Smooth muscle cell (in vitro differentiated cells): ENCODE measurements at regions not wholly inside any gene's neighbourhood (a gene's known extent, or its start where the extent isn't known, plus 50 kb on each side); places are given as distances from the start of the nearest gene placed in this dataset.

Experiments
- DNase-seq: peaks from one replicate; lab custom pipeline; 2025; ENCODE audit not compliant: unreplicated experiment; lab: John Stamatoyannopoulos, UW
- H2AFZ ChIP-seq: fragments of 200-600 bp; sonication (generic); 2 replicates; pipeline ENCODE4 v1.6.0; 2016; ENCODE audit warnings: antibody characterized with exemption, low read depth, mild to moderate bottlenecking
- H3F3A ChIP-seq: fragments of 200-600 bp; sonication (generic); 2 replicates; pipeline ENCODE4 v1.6.0; 2017; ENCODE audit warnings: antibody characterized with exemption, low read depth
- H3K27ac ChIP-seq: fragments of 200-600 bp; sonication (generic); 2 replicates; pipeline ENCODE4 v1.5.1; 2016; ENCODE audit warnings: low read depth, mild to moderate bottlenecking
- H3K27me3 ChIP-seq: fragments of 200-600 bp; sonication (generic); 2 replicates; pipeline ENCODE4 v1.6.1; 2016; ENCODE audit warnings: low read depth, mild to moderate bottlenecking
- H3K36me3 ChIP-seq: fragments of 200-600 bp; sonication (generic); 2 replicates; pipeline ENCODE4 v1.5.1; 2016; ENCODE audit warnings: low read depth
- H3K4me1 ChIP-seq: fragments of 200-600 bp; sonication (generic); 2 replicates; pipeline ENCODE4 v1.5.1; 2016; ENCODE audit warnings: low read depth
- H3K4me2 ChIP-seq: fragments of 200-600 bp; sonication (generic); 2 replicates; pipeline ENCODE4 v1.6.0; 2016; ENCODE audit warnings: mild to moderate bottlenecking
- H3K4me3 ChIP-seq: fragments of 200-600 bp; sonication (generic); 2 replicates; pipeline ENCODE4 v1.5.1; 2016; ENCODE audit warnings: mild to moderate bottlenecking
- H3K79me2 ChIP-seq: fragments of 200-600 bp; sonication (generic); 2 replicates; pipeline ENCODE4 v1.6.0; 2016; ENCODE audit warnings: low read depth, mild to moderate bottlenecking
- H3K9ac ChIP-seq: fragments of 200-600 bp; sonication (generic); 2 replicates; pipeline ENCODE4 v1.6.0; 2016; ENCODE audit warnings: low read depth
- H3K9me3 ChIP-seq: fragments of 200-600 bp; sonication (generic); replicated peaks from 2 replicates; pipeline ENCODE4 v1.5.1; 2016; ENCODE audit warnings: low read depth
- H4K20me1 ChIP-seq: fragments of 200-600 bp; sonication (generic); 2 replicates; pipeline ENCODE4 v1.6.0; 2016; ENCODE audit warnings: low read depth
- CTCF ChIP-seq: fragments of 200-600 bp; sonication (generic); IDR thresholded peaks from 2 replicates; pipeline ENCODE4 v1.5.1; 2017; ENCODE audit warnings: borderline replicate concordance, mild to moderate bottlenecking, antibody characterized with exemption; ENCODE audit not compliant: insufficient read depth, poor library complexity, severe bottlenecking
- WGBS: methylation state at CpG from one replicate; pipeline ENCODE4 v1.1.7; 2016; ENCODE audit warnings: low lambda C conversion rate; 5-methylcytosine and 5-hydroxymethylcytosine counted together

DNA sequence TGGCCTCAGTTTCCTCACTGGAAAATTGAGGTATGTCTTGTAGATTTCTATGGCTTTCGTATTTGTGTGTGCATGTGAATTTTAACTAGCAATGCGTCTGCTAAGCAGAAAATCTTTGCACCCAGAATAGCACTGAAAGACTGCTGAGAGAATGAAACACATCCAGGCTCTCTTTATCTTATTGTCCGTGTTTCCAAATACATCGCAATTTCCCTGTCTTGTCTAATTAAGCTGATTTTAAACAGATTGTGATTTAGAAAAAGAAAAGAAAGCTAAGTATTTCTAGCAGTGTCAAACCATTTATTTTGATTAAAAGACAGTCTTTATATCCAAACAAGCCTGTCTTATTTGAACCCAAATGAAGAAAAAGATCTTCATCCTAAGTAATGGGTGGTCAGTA is 168.6 kb downstream of the PMP22 start:
- no peak for TF ChIP-seq CTCF
- Histone ChIP-seq H3F3A (no peaks in the 10 kb centered on the region), H3K36me3 (no peaks in the 10 kb centered on the region), H3K27ac (no peak overlapping the region), H3K9ac (no peak overlapping the region), H3K27me3 (peaks cover 26% of the 10 kb centered on the region), H3K9me3 (no peaks in the 10 kb centered on the region), H2AFZ (no peak overlapping the region), H3K79me2 (no peaks in the 10 kb centered on the region), H3K4me1 (no peaks in the 10 kb centered on the region), H4K20me1 (no peaks in the 10 kb centered on the region), H3K4me2 (no peak overlapping the region), H3K4me3 (no peak overlapping the region)
- WGBS = 86% methylated on average over 4 of the region's 4 CpGs
- no peak for DNase-seq

GRCh38 chr17:15095935-15096334 is 169.2 kb downstream of the PMP22 start:
- DNase-seq = no peak
- Histone ChIP-seq H3K4me1 (no peaks in the 10 kb centered on the region), H3F3A (no peaks in the 10 kb centered on the region), H3K4me2 (no peak overlapping the region), H3K27me3 (peaks cover 21% of the 10 kb centered on the region), H3K9me3 (no peaks in the 10 kb centered on the region), H3K79me2 (no peaks in the 10 kb centered on the region), H3K4me3 (no peak overlapping the region), H3K27ac (no peak overlapping the region), H3K36me3 (no peaks in the 10 kb centered on the region), H3K9ac (no peak overlapping the region), H2AFZ (no peak overlapping the region), H4K20me1 (no peaks in the 10 kb centered on the region)
- TF ChIP-seq CTCF = no peak
- 89% methylated on average over 2 of the region's 2 CpGs for WGBS

GRCh38 chr17:15092762-15093161 is 172.4 kb downstream of the PMP22 start:
- Histone ChIP-seq H3F3A (no peaks in the 10 kb centered on the region), H3K4me3 (no peak overlapping the region), H3K36me3 (no peaks in the 10 kb centered on the region), H3K27me3 (peaks cover 12% of the 10 kb centered on the region), H3K79me2 (no peaks in the 10 kb centered on the region), H4K20me1 (no peaks in the 10 kb centered on the region), H3K4me1 (no peaks in the 10 kb centered on the region), H3K4me2 (no peak overlapping the region), H2AFZ (no peak overlapping the region), H3K9ac (no peak overlapping the region), H3K27ac (no peak overlapping the region), H3K9me3 (no peaks in the 10 kb centered on the region)
- no peak for TF ChIP-seq CTCF
- WGBS = 84% methylated on average over 7 of the region's 7 CpGs
- DNase-seq = no peak

- Histone ChIP-seq H3K79me2 (no peaks in the 10 kb centered on the region), H3K4me1 (no peaks in the 10 kb centered on the region), H3K4me2 (no peak overlapping the region), H3K27ac (no peak overlapping the region), H2AFZ (no peak overlapping the region), H3K27me3 (peaks cover 12% of the 10 kb centered on the region), H3K9me3 (no peaks in the 10 kb centered on the region), H3F3A (no peaks in the 10 kb centered on the region), H3K36me3 (no peaks in the 10 kb centered on the region), H4K20me1 (no peaks in the 10 kb centered on the region), H3K9ac (no peak overlapping the region), H3K4me3 (no peak overlapping the region)
- WGBS = 75% methylated on average over 2 of the region's 2 CpGs
- no peak for DNase-seq
- no peak for TF ChIP-seq CTCF
Observed at GRCh38 chr17:15092261-15092660, 172.9 kb downstream of the PMP22 start.
